ENCODE measurements at regions not wholly inside any gene's neighbourhood (a gene's known extent, or its start where the extent isn't known, plus 50 kb on each side); places are given as distances from the start of the nearest gene placed in this dataset.

DNA sequence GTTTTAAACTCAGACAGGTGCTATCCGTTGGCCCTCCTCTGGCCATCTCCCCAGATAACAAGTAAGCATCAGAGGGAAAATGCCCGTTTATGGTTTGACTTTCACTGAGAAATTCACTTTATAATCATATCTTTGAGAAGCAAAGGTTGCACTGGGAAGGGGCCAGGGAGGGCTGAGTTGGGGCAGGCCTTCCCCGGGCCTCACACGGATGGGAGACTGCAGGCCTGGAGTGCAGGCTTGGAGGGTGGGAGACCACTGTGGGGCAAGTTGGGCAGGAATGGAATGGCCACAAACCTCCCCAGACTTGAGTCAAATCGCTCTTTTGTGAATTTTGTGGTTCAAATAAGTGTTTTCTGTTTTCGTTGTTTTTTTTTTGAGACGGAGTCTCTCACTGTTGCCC lies 451.7 kb downstream of the TSHZ3 start:
- TF ChIP-seq SIN3A (IDR thresholded peaks at IDR 0.05; ENCODE audit: borderline replicate concordance, insufficient read depth, low read depth, low read length) (no peak), TCF7L2 (IDR thresholded peaks at IDR 0.05; ENCODE audit: low read depth, low read length) (no peak), POLR2AphosphoS5 (IDR thresholded peaks at IDR 0.05; ENCODE audit: low read depth, low read length) (no peak)
- TF ChIP-seq, protein P1, sequence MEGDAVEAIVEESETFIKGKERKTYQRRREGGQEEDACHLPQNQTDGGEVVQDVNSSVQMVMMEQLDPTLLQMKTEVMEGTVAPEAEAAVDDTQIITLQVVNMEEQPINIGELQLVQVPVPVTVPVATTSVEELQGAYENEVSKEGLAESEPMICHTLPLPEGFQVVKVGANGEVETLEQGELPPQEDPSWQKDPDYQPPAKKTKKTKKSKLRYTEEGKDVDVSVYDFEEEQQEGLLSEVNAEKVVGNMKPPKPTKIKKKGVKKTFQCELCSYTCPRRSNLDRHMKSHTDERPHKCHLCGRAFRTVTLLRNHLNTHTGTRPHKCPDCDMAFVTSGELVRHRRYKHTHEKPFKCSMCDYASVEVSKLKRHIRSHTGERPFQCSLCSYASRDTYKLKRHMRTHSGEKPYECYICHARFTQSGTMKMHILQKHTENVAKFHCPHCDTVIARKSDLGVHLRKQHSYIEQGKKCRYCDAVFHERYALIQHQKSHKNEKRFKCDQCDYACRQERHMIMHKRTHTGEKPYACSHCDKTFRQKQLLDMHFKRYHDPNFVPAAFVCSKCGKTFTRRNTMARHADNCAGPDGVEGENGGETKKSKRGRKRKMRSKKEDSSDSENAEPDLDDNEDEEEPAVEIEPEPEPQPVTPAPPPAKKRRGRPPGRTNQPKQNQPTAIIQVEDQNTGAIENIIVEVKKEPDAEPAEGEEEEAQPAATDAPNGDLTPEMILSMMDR (IDR thresholded peaks at IDR 0.05), result no peak

Data from Panc1 (cell line).